ENCODE measurements at regions not wholly inside any gene's neighbourhood (a gene's known extent, or its start where the extent isn't known, plus 50 kb on each side); places are given as distances from the start of the nearest gene placed in this dataset.

- no peak for DNase-seq (ENCODE audit: low read depth)
- TF ChIP-seq, protein P1, sequence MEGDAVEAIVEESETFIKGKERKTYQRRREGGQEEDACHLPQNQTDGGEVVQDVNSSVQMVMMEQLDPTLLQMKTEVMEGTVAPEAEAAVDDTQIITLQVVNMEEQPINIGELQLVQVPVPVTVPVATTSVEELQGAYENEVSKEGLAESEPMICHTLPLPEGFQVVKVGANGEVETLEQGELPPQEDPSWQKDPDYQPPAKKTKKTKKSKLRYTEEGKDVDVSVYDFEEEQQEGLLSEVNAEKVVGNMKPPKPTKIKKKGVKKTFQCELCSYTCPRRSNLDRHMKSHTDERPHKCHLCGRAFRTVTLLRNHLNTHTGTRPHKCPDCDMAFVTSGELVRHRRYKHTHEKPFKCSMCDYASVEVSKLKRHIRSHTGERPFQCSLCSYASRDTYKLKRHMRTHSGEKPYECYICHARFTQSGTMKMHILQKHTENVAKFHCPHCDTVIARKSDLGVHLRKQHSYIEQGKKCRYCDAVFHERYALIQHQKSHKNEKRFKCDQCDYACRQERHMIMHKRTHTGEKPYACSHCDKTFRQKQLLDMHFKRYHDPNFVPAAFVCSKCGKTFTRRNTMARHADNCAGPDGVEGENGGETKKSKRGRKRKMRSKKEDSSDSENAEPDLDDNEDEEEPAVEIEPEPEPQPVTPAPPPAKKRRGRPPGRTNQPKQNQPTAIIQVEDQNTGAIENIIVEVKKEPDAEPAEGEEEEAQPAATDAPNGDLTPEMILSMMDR (IDR thresholded peaks at IDR 0.05; ENCODE audit: low read depth, low read length, missing control alignments): no peak
- no peak overlapping the region for H3K4me3 ChIP-seq (ENCODE audit: low read depth, low read length)
Observed at GRCh38 chr9:78123808-78124207, 92.2 kb upstream of the GNAQ start.

DNA sequence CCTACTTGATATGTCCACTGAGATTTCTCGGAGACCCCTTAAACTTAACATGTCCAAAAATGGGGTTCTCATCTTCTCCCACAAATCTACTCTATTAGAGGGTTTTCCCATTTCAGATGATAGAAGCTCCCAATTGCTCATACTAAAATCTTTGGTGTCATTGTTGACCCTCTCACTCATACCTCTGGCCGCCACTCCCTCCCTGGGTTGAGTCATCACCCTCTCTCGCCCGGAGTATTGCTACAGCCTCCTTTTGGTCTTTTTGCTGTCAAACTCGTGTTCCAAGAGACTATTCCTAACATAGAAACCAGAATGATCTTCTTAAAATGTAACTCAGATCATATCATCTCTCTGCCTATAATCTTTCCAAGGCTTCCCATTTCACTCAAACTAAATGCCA lies 91.0 kb upstream of the GNAQ start:
- no peak overlapping the region for H3K4me3 ChIP-seq (ENCODE audit: low read depth, low read length)
- TF ChIP-seq, protein P1 (IDR thresholded peaks at IDR 0.05; ENCODE audit: low read depth, low read length, missing control alignments): no peak
- no peak for DNase-seq (ENCODE audit: low read depth)

DNA sequence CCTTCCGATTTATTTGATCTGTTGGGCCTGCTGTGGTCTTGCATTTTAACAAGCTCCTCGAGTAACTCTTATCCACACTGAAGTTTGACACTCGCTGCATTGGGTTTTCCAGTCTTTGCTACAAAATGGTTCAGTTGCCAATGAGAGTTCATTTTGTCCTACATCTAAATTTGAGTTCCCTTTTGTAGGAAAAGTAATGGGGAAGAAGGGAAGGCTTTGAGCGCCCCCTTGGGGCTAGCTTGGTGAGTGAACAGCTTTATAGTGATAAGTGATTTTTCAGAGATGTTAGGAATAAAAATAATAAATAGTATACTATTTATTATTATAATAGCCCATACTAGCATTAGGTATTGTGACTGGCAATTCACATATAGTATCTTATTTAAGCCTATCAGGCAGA lies 89.9 kb upstream of the GNAQ start:
- DNase-seq (ENCODE audit: low read depth): no peak

DNA sequence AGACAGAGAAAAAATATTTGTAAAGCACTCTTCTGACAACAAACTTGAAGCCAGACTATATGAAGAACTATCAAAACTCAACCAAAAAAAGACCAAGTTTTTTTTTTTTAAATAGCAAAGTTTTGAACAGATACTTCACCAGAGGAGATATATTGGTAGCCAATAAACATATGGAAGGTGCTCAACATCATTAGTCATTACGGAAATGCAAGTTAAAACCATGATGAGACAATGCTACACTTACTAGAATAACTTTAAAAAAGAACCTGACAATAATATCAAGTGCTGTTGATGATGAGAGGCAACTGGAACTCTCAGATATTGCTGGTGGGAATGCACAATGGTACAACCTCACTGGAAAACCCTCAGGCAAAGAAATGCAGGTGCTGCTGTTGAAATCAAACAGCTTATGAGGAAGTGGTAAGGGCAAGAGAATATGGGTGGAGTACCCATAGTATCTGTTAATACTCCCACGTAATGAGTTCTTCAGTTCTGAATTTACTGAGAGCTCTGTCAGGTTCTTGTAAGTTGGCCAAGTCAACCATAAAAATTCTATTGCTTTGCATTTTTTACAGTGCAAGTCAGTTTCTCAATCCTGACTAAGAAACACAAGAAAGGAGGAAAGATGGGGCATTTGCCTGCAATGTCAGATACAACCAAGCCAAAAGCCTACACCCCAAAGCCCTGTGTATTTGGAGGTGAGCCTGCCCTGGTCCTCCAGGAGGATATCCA lies 87.3 kb upstream of the GNAQ start:
- no peak overlapping the region for H3K4me3 ChIP-seq (ENCODE audit: low read depth, low read length)
- TF ChIP-seq, protein P1 (IDR thresholded peaks at IDR 0.05; ENCODE audit: low read depth, low read length, missing control alignments): no peak
- no peak for DNase-seq (ENCODE audit: low read depth)

More for the DNA sequence above, 89.9 kb upstream of the GNAQ start:
- TF ChIP-seq, protein P1 (IDR thresholded peaks at IDR 0.05; ENCODE audit: low read depth, low read length, missing control alignments): peak; percentile 43
- H3K4me3 ChIP-seq (ENCODE audit: low read depth, low read length): no peak overlapping the region

DNA sequence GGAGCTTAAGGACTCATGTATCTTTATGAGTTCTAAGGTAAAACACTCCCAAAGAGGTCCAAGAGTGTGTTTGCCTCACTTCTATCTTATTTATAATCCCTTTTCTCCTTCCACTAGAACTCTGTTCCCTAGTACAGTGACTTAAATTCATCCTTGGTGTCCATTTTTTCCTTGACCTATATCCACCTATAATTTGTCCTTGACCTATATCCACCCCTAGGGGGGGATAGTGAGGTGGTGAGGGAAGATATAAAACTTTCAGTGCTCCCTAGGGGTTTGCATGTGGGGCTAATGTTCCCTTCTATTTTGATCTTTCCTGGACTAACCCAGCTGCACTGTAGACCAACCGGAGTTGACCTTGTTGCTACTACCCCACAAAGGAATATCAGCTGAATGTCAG lies 83.5 kb upstream of the GNAQ start:
- TF ChIP-seq, protein P1 (IDR thresholded peaks at IDR 0.05; ENCODE audit: low read depth, low read length, missing control alignments): peak; percentile 60
- no peak overlapping the region for H3K4me3 ChIP-seq (ENCODE audit: low read depth, low read length)
- no peak for DNase-seq (ENCODE audit: low read depth)

DNA sequence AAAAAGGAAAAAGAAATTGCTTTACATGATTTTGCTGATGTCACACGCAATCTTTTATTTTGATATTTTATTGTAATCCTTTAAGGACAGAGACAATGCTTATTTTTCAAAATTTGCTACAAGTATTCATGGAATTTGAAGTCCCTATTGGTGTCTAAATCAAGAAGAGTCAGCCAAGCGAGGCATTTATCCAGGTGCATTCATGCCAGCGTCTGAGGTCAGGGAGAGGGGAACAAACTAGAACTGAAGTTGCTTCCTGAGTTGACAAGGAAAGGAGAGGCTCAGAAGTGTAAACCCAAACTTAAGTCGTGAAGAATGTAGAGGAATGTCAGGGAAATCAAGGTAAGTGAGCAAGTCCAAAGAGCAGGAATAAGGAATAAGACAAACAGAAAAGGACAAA lies 83.0 kb upstream of the GNAQ start:
- TF ChIP-seq, protein P1 (IDR thresholded peaks at IDR 0.05; ENCODE audit: low read depth, low read length, missing control alignments): no peak
- no peak for DNase-seq (ENCODE audit: low read depth)
- H3K4me3 ChIP-seq (ENCODE audit: low read depth, low read length): no peak overlapping the region

DNA sequence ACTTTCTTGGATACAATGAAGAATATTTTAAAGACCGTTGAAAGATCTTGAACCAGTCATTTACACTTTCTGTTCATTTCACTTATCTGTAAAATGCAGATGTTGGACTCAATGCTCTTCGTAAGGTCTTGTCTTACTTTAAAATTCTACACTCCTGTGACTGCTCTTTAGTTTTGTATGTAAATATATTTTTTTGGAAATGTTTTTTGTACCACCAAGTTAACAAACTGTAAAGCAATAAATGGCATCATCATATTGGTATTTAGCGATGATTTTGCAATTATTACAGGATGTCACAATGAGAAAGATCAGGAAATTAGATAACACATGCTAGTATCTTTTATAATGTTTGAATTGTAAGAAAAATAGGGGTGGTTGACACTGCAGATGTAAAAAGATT lies 80.8 kb upstream of the GNAQ start:
- TF ChIP-seq, protein P1 (IDR thresholded peaks at IDR 0.05; ENCODE audit: low read depth, low read length, missing control alignments): no peak
- no peak for DNase-seq (ENCODE audit: low read depth)
- H3K4me3 ChIP-seq (ENCODE audit: low read depth, low read length): no peak overlapping the region

All from GM12864 (cell line).